ENCODE measurements at regions not wholly inside any gene's neighbourhood (a gene's known extent, or its start where the extent isn't known, plus 50 kb on each side); places are given as distances from the start of the nearest gene placed in this dataset.

DNA sequence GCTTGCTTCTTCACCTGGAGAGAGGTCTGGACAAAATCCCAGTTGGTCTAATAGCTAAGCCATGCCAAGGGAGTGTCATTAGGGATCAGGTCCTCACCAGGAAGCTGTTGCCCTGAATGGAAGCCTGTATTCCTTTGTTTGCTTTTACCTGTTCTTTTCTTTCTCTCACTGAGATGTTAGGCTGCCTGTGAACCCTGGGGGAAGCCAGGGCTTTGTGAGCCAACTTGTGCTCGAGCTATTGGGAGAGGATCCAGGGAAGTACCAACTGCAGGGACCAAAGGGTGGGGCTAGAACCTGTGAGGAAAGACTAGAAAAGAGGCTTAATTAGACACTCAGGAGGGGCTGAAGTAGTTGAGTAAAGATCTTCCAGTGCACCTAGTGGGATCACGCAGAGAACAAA, 451.2 kb upstream of the TLE4 start:
- TF ChIP-seq, protein P1, sequence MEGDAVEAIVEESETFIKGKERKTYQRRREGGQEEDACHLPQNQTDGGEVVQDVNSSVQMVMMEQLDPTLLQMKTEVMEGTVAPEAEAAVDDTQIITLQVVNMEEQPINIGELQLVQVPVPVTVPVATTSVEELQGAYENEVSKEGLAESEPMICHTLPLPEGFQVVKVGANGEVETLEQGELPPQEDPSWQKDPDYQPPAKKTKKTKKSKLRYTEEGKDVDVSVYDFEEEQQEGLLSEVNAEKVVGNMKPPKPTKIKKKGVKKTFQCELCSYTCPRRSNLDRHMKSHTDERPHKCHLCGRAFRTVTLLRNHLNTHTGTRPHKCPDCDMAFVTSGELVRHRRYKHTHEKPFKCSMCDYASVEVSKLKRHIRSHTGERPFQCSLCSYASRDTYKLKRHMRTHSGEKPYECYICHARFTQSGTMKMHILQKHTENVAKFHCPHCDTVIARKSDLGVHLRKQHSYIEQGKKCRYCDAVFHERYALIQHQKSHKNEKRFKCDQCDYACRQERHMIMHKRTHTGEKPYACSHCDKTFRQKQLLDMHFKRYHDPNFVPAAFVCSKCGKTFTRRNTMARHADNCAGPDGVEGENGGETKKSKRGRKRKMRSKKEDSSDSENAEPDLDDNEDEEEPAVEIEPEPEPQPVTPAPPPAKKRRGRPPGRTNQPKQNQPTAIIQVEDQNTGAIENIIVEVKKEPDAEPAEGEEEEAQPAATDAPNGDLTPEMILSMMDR (IDR thresholded peaks at IDR 0.05; ENCODE audit: insufficient read depth, low read depth, low read length) = no peak
- no peak for TF ChIP-seq EZH2 (IDR thresholded peaks at IDR 0.05; ENCODE audit: insufficient read depth, low read length)

Measured in astrocyte (in vitro differentiated cells and primary cell).